Activated CD4-positive, alpha-beta T cell treated with anti-CD3 and anti-CD28 coated beads, Interleukin-2, amount 50 U/mL, for 1 hour (primary cell): ENCODE measurements at regions not wholly inside any gene's neighbourhood (a gene's known extent, or its start where the extent isn't known, plus 50 kb on each side); places are given as distances from the start of the nearest gene placed in this dataset.

Experiments used
- DNase-seq: peaks from one replicate; pipeline ENCODE4 v3.0.0-alpha.2; 2020

- no peak for DNase-seq
Measured at GRCh38 chr22:49264696-49265095, 563.0 kb downstream of the BRD1 start.

GRCh38 chr22:49263101-49263500 is 564.6 kb downstream of the BRD1 start:
- DNase-seq, result no peak

- DNase-seq, result no peak
Measured at GRCh38 chr22:49262167-49262566, 565.5 kb downstream of the BRD1 start.

- DNase-seq, result no peak
Measured at GRCh38 chr22:49261616-49262015, 566.1 kb downstream of the BRD1 start.

GRCh38 chr22:49260681-49261580 is 566.7 kb downstream of the BRD1 start:
- DNase-seq, result no peak

- no peak for DNase-seq
Measured at GRCh38 chr22:49259839-49260615, 567.6 kb downstream of the BRD1 start.

- no peak for DNase-seq
Measured at GRCh38 chr22:49258107-49259010, 569.3 kb downstream of the BRD1 start.

- DNase-seq, result no peak
Measured at GRCh38 chr22:49257551-49257961, 570.1 kb downstream of the BRD1 start.

- no peak for DNase-seq
Measured at GRCh38 chr22:49255741-49256318, 571.8 kb downstream of the BRD1 start.

- DNase-seq, result no peak
Measured at GRCh38 chr22:49255154-49255553, 572.5 kb downstream of the BRD1 start.

GRCh38 chr22:49253656-49254055 is 574.0 kb downstream of the BRD1 start:
- no peak for DNase-seq

GRCh38 chr22:49251371-49251770 is 576.3 kb downstream of the BRD1 start:
- DNase-seq, result no peak

GRCh38 chr22:49247194-49247924 is 580.3 kb downstream of the BRD1 start:
- no peak for DNase-seq

- DNase-seq, result no peak
Measured at GRCh38 chr22:49244466-49245420, 582.9 kb downstream of the BRD1 start.

GRCh38 chr22:49243965-49244364 is 583.7 kb downstream of the BRD1 start:
- no peak for DNase-seq

- no peak for DNase-seq
Measured at GRCh38 chr22:49243335-49243734, 584.3 kb downstream of the BRD1 start.

- DNase-seq, result no peak
Measured at GRCh38 chr22:49242480-49242879, 585.2 kb downstream of the BRD1 start.

- DNase-seq, result no peak
Measured at GRCh38 chr22:49241174-49241851, 586.4 kb downstream of the BRD1 start.

GRCh38 chr22:49240472-49240871 is 587.2 kb downstream of the BRD1 start:
- no peak for DNase-seq

GRCh38 chr22:49240016-49240380 is 587.7 kb downstream of the BRD1 start:
- no peak for DNase-seq
